Mucosa of stomach (tissue), 1 donor: ENCODE measurements at regions not wholly inside any gene's neighbourhood (a gene's known extent, or its start where the extent isn't known, plus 50 kb on each side); places are given as distances from the start of the nearest gene placed in this dataset.

Experiments used
- H3K27me3 ChIP-seq: one replicate; pipeline ENCODE4 v1.7.0; 2013; ENCODE audit warnings: mild to moderate bottlenecking, low read length; ENCODE audit not compliant: control insufficient read depth, insufficient read depth
- H3K36me3 ChIP-seq: one replicate; pipeline ENCODE4 v1.7.0; 2013; ENCODE audit warnings: low read length; ENCODE audit not compliant: control insufficient read depth, insufficient read depth
- H3K4me1 ChIP-seq: one replicate; pipeline ENCODE4 v1.7.0; 2013; ENCODE audit warnings: mild to moderate bottlenecking, low read length; ENCODE audit not compliant: control insufficient read depth, insufficient read depth
- H3K4me3 ChIP-seq: one replicate; pipeline ENCODE4 v1.7.0; 2013; ENCODE audit warnings: low read length
- H3K9ac ChIP-seq: one replicate; pipeline ENCODE4 v1.7.0; 2013; ENCODE audit warnings: mild to moderate bottlenecking, low read length, moderate library complexity
- H3K9me3 ChIP-seq: one replicate; pipeline ENCODE4 v1.7.0; 2013; ENCODE audit warnings: mild to moderate bottlenecking, low read length, moderate library complexity; ENCODE audit not compliant: control insufficient read depth
- donor health status: Pancreatic carcinoma.

DNA sequence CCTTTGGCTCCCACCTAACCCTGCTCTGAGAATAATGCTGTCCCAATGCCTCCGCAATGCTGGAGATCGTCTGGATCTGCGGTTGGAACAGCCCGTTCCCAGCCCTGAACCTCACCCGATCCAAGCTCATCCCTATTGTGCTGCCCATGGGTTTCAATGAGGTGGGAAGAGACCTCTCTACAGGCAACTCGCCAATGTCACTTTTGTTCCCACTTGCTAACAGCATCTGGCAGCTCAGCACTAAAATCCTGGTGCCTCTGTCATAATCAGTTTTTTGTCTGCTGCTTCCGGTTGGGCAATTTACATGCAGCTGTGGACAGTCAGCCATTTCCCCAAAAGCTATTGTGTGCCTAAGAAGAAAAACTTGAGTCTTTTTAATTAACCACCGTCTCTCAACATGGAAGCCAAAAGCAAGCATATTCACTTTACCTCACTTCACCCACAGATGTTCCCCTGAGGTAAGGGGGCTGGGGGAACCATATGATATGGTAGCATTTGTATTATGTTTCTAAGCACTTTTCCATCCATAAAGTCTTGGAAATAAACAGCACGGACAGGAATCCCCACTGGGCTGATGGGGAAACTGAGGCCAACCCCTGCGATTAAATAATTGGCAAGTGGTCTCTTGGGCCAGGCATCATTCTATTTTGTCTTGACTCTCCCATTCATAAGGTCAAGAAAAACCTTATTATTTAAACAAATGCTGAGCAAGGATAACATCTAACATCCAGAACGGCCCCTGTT lies 159.2 kb upstream of the CDH5 start:
- H3K4me1 ChIP-seq: no peaks in the 10 kb centered on the region
- H3K4me3 ChIP-seq: no peak overlapping the region
- no peaks in the 10 kb centered on the region for H3K36me3 ChIP-seq
- H3K9ac ChIP-seq: no peak overlapping the region
- H3K27me3 ChIP-seq: no peaks in the 10 kb centered on the region
- no peaks in the 10 kb centered on the region for H3K9me3 ChIP-seq

DNA sequence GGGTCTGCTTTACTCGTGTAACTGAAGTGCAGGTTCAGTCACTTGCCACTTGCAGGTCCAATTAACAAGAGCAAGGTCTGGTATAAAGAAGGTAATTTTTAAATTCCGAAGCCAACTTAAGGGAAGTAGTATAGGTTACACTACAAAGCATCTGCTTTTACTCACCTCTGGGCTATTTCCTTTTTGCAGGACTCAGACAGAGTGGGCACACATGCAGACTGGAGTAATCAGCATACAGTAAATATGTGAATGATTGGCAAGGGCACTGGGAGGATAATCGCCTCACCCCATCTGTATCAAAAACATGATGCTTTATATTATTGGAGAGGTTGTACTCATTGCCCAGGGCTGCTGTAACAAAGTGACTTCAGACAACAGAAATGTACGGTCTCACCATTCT lies 160.1 kb upstream of the CDH5 start:
- no peaks in the 10 kb centered on the region for H3K36me3 ChIP-seq
- H3K9ac ChIP-seq: no peak overlapping the region
- no peaks in the 10 kb centered on the region for H3K9me3 ChIP-seq
- no peaks in the 10 kb centered on the region for H3K4me1 ChIP-seq
- H3K27me3 ChIP-seq: no peaks in the 10 kb centered on the region
- H3K4me3 ChIP-seq: no peak overlapping the region

DNA sequence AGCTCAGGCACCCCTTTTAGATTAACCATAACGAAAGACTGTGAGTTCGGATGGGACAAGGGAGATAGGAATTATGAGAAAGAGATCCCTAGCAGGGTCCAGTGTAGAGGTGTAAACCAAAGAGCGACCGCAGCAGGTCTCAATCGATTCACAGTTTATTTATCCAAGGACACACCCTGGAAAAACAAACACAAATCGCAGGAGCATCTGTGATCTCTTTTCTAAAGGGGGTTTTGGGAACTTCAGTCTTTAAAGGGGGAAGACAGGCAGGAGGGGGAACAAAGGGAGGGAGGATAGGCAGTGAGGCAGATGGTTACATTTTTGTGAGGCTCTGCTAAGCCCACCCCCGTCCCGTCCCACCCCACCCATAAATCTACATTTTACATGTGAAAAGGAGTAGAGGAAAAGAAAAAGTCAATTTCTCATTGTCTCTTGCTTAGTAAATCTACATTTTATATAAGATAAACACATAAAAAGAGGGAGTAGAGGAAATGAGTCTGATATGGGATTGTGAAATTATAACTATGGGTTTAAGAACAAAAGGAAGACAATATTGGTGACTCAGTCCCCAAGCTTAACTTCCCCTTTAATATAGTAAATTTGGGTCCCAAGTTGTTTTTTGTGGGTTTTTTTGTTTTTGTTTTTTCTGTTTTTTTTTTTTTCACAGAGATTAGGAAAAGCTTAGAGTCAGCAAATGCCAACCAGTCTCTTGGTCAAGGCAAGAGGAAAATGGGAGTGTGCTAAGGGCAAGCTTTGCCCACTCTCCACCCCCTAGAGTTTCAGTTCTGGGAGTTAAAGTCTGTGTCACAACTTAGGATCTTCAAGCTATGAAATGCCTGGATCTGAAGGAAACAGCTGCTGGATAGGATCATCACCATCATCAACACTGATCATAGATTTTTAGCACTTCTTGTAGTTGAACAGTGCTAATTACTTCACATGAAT lies 160.9 kb upstream of the CDH5 start:
- Histone ChIP-seq H3K27me3 (no peaks in the 10 kb centered on the region), H3K36me3 (no peaks in the 10 kb centered on the region), H3K4me3 (no peak overlapping the region), H3K9me3 (no peaks in the 10 kb centered on the region), H3K4me1 (no peaks in the 10 kb centered on the region), H3K9ac (no peak overlapping the region)

DNA sequence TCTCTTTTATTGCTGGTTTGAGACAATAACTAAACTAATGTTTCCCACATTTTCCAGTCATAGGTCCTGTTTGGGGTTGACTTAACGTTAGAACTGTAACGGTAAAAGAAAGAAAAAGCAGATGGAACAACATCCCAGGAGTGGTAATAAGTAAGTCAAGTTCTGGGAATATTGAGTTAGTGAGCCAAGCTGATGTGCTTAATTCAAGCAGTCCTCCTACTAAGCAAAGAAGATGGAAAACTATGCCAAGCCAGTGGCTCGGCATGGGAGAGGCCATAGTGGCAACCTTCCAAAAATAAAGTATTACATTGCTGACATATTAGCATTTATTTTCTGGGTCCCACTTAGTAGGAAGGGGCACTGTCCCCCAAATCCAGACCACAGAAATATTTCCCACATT lies 161.7 kb upstream of the CDH5 start:
- Histone ChIP-seq H3K4me1 (no peaks in the 10 kb centered on the region), H3K9me3 (no peaks in the 10 kb centered on the region), H3K4me3 (no peak overlapping the region), H3K36me3 (no peaks in the 10 kb centered on the region), H3K9ac (no peak overlapping the region), H3K27me3 (no peaks in the 10 kb centered on the region)

DNA sequence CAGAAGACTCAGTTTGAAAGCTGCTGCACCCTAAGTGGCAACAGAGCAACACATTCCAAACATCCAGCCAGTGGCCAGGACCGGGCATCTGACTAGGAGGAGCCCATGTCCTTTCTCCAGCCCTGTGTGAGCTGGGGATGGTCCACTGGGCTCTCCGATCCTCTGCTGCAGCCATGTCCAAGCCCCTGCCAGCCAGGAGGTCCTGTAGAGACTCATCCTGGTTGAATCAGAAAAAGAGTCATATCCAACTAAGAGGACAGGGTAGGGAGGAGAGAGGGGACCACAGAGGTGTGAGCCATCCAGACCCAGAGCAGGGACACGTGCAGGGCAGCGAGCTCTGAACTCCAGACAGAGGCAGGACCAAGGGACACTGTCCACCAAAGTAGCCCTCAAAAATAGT lies 163.0 kb upstream of the CDH5 start:
- H3K4me1 ChIP-seq: no peaks in the 10 kb centered on the region
- H3K27me3 ChIP-seq: no peaks in the 10 kb centered on the region
- no peaks in the 10 kb centered on the region for H3K36me3 ChIP-seq
- no peak overlapping the region for H3K4me3 ChIP-seq
- H3K9ac ChIP-seq: no peak overlapping the region
- no peaks in the 10 kb centered on the region for H3K9me3 ChIP-seq

DNA sequence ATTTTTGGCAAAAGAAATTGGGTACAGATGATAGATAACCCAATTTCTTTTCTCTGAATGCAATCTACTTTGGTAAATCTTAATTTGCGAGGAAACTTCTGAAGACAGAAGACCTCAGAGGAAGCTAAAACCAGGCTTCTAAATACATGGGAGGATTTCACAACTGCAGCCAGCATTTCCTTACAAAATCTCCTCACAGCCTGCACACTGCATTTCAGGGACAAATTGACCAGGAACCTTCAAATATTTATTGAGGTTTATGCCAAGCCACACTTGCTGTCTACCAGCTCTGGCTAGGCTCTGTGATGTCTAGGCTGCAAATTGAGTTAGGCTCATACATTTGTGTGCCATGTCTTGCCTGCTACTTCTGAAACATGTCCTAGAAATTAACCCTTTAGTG lies 167.3 kb upstream of the CDH5 start:
- H3K36me3 ChIP-seq: no peaks in the 10 kb centered on the region
- no peaks in the 10 kb centered on the region for H3K27me3 ChIP-seq
- H3K4me1 ChIP-seq: no peaks in the 10 kb centered on the region
- no peak overlapping the region for H3K9ac ChIP-seq
- H3K4me3 ChIP-seq: no peak overlapping the region
- no peaks in the 10 kb centered on the region for H3K9me3 ChIP-seq

DNA sequence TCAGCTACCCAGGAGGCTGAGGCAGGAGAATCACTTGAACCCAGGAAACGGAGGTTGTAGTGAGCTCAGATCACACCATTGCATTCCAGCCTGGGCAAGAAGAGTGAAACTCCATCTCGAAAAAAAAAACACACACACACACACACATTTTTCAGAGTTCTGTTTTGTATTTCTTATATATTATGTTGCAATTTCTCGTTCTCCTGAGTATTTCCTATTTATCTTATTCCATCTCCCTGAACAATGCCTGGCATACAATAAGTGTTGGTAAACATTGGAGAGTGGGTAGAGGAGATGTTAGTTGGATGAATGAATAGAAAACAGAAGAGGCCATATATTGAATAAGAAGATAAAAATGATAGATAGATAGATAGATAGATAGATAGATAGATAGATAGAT lies 167.8 kb upstream of the CDH5 start:
- Histone ChIP-seq H3K4me1 (no peaks in the 10 kb centered on the region), H3K9ac (no peak overlapping the region), H3K27me3 (no peaks in the 10 kb centered on the region), H3K4me3 (no peak overlapping the region), H3K36me3 (no peaks in the 10 kb centered on the region), H3K9me3 (no peaks in the 10 kb centered on the region)

DNA sequence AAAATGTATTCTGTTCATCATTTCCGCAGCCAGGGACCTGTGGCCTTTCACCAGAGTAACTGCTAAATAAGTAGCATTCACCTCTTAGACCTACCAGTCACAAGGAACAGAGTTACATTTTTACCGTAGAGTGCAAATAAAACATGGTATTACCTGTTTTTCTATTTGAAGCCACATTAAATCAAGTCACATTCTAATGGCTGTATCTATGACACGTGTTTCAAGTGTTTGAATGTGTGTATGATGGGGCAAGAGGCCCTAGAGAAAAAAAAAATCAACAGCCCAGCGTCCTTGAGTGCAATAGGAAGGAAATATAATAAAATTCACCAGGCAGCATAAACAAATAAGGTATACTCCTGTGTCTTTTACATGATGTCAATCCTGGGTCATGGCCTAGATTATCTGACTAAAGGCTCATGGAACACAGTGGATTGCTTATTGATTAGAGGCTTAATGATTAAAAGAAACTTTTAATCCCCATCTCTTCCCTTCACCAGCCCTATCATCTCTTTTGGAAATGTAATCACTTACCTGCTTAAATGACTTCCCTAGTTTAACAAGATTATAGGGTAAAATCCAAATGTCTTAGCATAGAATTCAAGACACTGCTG lies 168.7 kb upstream of the CDH5 start:
- no peak overlapping the region for H3K9ac ChIP-seq
- no peaks in the 10 kb centered on the region for H3K4me1 ChIP-seq
- H3K36me3 ChIP-seq: no peaks in the 10 kb centered on the region
- H3K4me3 ChIP-seq: no peak overlapping the region
- no peaks in the 10 kb centered on the region for H3K9me3 ChIP-seq
- no peaks in the 10 kb centered on the region for H3K27me3 ChIP-seq

DNA sequence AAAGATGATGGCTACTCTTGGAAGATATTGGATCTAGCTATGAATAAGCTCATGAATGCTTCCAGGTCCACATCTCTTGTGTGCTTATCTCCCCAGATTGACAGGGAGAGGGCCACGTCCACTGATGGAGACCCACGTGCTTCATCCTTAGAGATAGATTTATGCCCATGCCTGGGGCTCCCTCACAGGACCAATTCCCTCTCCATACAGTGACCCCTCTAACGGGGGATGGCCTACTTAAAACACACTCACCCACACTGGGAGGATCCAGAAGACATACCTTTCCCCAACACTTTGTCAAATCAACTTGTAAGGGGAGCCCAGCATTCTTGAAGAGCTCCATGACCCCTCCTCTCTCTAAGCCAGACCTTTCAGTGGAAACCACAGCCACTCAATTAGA lies 169.7 kb upstream of the CDH5 start:
- Histone ChIP-seq H3K36me3 (no peaks in the 10 kb centered on the region), H3K4me1 (no peaks in the 10 kb centered on the region), H3K27me3 (no peaks in the 10 kb centered on the region), H3K9me3 (no peaks in the 10 kb centered on the region), H3K4me3 (no peak overlapping the region), H3K9ac (no peak overlapping the region)

DNA sequence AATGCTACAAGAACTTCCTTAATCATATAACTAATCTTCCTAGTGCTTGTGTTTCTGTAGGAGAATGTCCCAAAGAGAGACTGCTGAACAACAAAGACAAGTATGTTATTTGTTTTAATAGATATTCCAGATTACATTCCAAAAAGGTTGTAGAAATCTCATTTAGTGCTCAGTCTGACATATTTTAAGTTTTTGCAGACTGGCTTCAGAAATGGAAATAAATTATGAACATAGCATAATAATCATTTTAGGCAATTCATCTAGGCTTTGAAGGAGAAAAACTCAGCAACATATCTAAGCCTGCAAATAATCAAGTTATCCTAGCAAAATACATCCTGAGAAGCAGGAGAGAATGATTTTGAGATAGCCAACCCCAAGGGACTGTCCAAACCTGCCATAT lies 171.6 kb upstream of the CDH5 start:
- Histone ChIP-seq H3K4me3 (no peak overlapping the region), H3K9ac (no peak overlapping the region), H3K9me3 (no peaks in the 10 kb centered on the region), H3K4me1 (no peaks in the 10 kb centered on the region), H3K36me3 (no peaks in the 10 kb centered on the region), H3K27me3 (no peaks in the 10 kb centered on the region)

DNA sequence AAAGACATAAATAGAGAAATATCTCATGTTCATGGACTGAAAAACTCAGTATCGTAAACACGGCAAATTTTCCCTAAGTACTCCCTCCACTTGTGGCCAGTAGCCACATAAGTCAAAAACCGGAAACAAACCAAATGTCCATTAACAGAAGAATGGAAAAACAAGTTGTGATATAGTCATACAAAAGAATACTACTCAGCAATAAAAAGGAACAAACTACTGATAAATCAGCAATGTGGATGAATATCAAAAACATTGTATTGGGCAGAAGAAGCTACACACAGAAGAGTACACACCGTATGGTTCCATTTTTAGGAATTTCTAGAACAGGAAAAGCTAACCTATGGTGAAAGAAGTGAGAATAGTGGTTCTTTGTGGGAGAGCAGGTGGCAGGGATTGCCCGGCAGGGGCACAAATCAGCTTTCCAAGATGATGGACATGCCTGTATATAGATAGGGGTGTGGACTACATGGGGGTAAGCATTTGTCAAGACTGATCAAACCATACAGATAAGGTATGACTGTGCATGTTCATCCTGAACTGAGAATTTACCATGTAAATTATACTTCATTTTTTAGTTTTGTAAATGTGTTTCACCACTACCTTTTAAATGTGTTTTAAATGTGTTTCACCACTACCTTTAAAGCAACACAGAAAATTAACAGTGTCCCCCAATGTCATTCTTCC lies 172.8 kb upstream of the CDH5 start:
- Histone ChIP-seq H3K9me3 (no peaks in the 10 kb centered on the region), H3K4me1 (no peaks in the 10 kb centered on the region), H3K4me3 (no peak overlapping the region), H3K9ac (no peak overlapping the region), H3K36me3 (no peaks in the 10 kb centered on the region), H3K27me3 (no peaks in the 10 kb centered on the region)

DNA sequence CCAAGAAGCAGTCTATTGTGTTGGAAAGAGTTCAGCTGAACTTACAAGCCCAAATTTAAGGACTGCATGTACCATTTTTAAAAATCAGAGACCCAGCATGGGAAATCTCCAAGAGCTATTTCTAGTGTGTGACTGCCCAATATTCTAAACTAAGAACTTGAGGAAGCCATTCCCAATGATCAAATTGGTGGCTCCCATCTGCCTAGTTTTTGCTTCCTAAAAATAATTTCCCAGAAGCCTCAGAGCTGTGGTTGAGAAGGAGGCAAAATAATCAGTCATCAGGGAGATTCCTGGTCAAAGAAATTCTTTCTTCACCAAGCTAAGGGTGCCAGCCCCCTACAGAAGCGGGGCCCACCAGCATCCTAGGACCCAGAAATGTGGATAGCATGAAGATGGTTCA lies 176.1 kb upstream of the CDH5 start:
- no peaks in the 10 kb centered on the region for H3K4me1 ChIP-seq
- H3K9me3 ChIP-seq: no peaks in the 10 kb centered on the region
- no peaks in the 10 kb centered on the region for H3K36me3 ChIP-seq
- H3K4me3 ChIP-seq: no peak overlapping the region
- H3K27me3 ChIP-seq: no peaks in the 10 kb centered on the region
- H3K9ac ChIP-seq: no peak overlapping the region
